ENCODE measurements at regions not wholly inside any gene's neighbourhood (a gene's known extent, or its start where the extent isn't known, plus 50 kb on each side); places are given as distances from the start of the nearest gene placed in this dataset.

GRCh38 chr12:13734584-13735152 is 246.7 kb downstream of the GRIN2B start:
- TF ChIP-seq CTCF (IDR thresholded peaks at IDR 0.05; ENCODE audit: insufficient read depth, low read length) (no peak), SPI1 (IDR thresholded peaks at IDR 0.05; ENCODE audit: borderline replicate concordance, low read depth) (no peak)
- Histone ChIP-seq H3K27ac (replicated peaks) (no peak overlapping the region), H3K4me3 (replicated peaks; ENCODE audit: insufficient read depth, low read length) (no peak overlapping the region), H3K27me3 (ENCODE audit: insufficient read depth, poor library complexity, severe bottlenecking) (no peaks in the 10 kb centered on the region)
- no peak for DNase-seq (ENCODE audit: low read depth in 1 of 2, low spot score in 1 of 2)

GRCh38 chr12:13727707-13728195 is 253.7 kb downstream of the GRIN2B start:
- H3K4me3 ChIP-seq (replicated peaks; ENCODE audit: insufficient read depth, low read length), result no peak overlapping the region
- H3K27ac ChIP-seq (replicated peaks), result no peak overlapping the region
- no peak for DNase-seq (ENCODE audit: low read depth in 1 of 2, low spot score in 1 of 2)

GRCh38 chr12:13725049-13725448 is 256.4 kb downstream of the GRIN2B start:
- DNase-seq (ENCODE audit: low read depth in 1 of 2, low spot score in 1 of 2), result no peak
- H3K4me3 ChIP-seq (replicated peaks; ENCODE audit: insufficient read depth, low read length), result no peak overlapping the region
- no peaks in the 10 kb centered on the region for H3K27me3 ChIP-seq (ENCODE audit: insufficient read depth, poor library complexity, severe bottlenecking)
- TF ChIP-seq POLR2AphosphoS5 (IDR thresholded peaks at IDR 0.05; ENCODE audit: low read depth) (no peak), REST (IDR thresholded peaks at IDR 0.05; ENCODE audit: insufficient replicate concordance, low read depth) (no peak), SPI1 (IDR thresholded peaks at IDR 0.05; ENCODE audit: borderline replicate concordance, low read depth) (no peak), GABPA (IDR thresholded peaks at IDR 0.05; ENCODE audit: low read depth) (no peak), CTCF (IDR thresholded peaks at IDR 0.05; ENCODE audit: insufficient read depth, low read length) (no peak)
- no peak overlapping the region for H3K27ac ChIP-seq (replicated peaks)

More at GRCh38 chr12:13727707-13728195, 253.7 kb downstream of the GRIN2B start:
- TF ChIP-seq CTCF (IDR thresholded peaks at IDR 0.05; ENCODE audit: insufficient read depth, low read length), result no peak
- no peak for TF ChIP-seq GABPA (IDR thresholded peaks at IDR 0.05; ENCODE audit: low read depth)
- TF ChIP-seq REST (IDR thresholded peaks at IDR 0.05; ENCODE audit: insufficient replicate concordance, low read depth), result no peak
- no peak for TF ChIP-seq SPI1 (IDR thresholded peaks at IDR 0.05; ENCODE audit: borderline replicate concordance, low read depth)
- TF ChIP-seq POLR2AphosphoS5 (IDR thresholded peaks at IDR 0.05; ENCODE audit: low read depth), result no peak
- no peaks in the 10 kb centered on the region for H3K27me3 ChIP-seq (ENCODE audit: insufficient read depth, poor library complexity, severe bottlenecking)

- no peaks in the 10 kb centered on the region for H3K27me3 ChIP-seq (ENCODE audit: insufficient read depth, poor library complexity, severe bottlenecking)
- H3K27ac ChIP-seq (replicated peaks), result no peak overlapping the region
- DNase-seq (ENCODE audit: low read depth in 1 of 2, low spot score in 1 of 2), result no peak
- no peak for TF ChIP-seq REST (IDR thresholded peaks at IDR 0.05; ENCODE audit: insufficient replicate concordance, low read depth)
- TF ChIP-seq GABPA (IDR thresholded peaks at IDR 0.05; ENCODE audit: low read depth), result no peak
- no peak for TF ChIP-seq POLR2AphosphoS5 (IDR thresholded peaks at IDR 0.05; ENCODE audit: low read depth)
- H3K4me3 ChIP-seq (replicated peaks; ENCODE audit: insufficient read depth, low read length), result no peak overlapping the region
Observed at GRCh38 chr12:13724136-13724535, 257.3 kb downstream of the GRIN2B start.
